Fibroblast of upper back skin (primary cell): ENCODE measurements at regions not wholly inside any gene's neighbourhood (a gene's known extent, or its start where the extent isn't known, plus 50 kb on each side); places are given as distances from the start of the nearest gene placed in this dataset.

Experiments
- DNase-seq: peaks from one replicate; pipeline ENCODE4 v3.0.0-alpha.2; 2013

DNA sequence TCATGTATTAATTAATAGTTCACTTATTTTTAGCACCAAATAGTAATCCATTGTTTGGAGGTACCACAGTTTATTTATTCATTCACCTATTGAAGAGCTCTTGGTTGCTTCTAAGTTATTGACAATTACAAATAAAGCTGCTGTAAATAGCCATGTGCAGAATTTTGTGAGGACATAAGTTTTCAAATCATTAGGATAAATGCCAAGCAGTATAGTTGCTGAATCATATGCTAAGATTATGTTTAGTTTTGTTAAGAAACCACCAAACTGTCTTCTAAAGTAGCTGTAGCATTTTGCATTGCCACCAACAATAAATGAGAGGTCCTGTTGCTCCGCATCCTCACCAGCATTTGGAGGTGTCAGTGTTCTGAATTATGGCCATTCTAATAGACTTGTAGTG, 2126.8 kb downstream of the PCDH9 start:
- DNase-seq = no peak

DNA sequence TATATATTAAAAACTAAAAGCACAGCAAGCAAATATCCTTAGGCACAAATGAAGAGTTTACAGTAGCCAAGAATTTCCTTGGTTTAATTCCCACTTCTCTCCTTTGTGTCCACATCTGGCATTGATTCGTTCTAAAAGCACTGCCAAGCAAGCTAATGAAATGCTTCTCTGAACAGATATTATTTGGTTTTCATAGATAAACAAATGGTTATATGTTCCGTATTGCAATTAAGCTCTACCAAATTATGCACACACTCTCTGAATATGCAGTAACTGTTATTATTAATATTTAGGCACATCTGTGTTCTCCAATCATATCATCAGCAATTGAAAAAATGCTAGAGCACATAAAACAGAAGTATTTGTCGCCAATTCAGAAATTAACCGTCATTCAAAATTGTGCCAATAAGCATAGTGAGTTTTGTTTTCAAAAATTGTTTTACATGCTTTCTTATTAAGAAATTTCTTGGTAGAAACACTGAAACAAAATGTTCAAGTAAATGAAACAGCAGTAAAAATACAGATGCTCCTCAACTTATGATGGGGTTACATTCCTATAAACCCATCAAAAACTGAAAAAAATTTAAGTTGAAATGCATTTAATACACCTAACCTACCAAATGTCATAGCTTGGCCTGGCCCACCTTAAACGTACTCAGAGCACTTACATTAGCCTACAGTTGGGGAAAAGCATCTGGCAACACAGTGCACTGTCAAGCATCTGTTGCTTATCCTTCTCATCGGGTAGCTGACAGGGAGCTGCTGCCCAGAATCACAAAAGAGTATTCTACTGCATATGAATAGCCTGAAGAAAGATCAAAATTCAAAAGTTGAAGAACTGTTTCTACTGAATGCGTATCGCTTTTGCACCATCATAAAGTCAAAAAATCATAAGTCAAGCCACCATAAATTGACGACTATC, 2134.7 kb downstream of the PCDH9 start:
- peak; percentile 32 for DNase-seq

DNA sequence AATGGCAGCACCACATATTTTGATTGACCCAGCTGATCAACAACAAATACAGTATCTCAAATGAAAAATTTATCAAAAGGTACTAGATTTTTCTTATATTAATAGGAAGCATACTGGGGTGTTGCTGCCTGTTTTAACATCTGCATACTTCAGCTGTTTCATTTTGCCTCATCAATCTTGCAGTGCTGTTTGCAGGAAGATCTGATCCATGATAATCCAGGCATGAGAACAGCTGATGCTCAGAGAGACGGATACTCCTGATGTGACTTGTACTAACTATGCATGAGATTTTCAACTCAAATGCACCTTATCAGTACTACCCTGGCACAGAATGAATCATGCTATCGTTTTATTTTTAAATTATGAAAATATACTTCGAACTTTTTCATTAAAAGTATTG, 2136.8 kb downstream of the PCDH9 start:
- no peak for DNase-seq

DNA sequence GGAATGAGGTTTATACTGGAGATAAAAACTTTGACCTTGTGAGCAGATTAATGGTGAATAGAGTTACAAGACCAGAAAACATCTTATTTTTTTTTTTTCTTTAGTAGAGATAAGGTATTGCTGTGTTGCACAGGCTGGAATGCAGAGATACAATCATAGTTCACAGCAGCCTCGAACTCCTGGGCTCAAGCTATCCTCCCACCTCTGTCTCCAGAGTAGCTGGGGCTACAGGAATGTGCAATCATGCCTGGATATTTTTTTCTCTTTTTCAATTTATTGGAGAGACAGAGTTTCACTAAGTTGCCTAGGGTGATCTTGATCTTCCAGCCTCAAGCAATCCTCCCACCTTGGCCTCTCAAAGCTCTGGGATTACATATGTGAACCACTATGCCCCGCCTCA, 2139.1 kb downstream of the PCDH9 start:
- no peak for DNase-seq

DNA sequence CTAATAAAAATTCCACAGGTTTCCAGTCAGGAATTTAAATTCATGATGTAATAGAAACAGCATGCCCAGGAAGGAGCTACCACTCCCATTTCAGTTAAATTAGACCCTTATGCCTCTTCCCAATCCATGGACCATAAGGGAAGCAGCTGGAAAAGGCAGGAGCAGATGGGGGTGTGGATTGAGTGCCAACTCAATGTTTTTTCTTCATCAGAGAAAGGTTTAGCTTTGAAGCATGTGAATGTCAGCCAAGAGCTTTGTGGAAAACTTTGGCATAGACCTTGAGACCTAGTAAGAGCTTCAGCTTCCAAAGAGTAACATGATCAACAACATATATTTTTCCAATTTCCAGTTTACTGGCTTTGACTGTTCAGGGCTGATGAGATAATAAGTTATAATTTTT, 2139.9 kb downstream of the PCDH9 start:
- peak; percentile 62 for DNase-seq

GRCh38 chr13:65088906-65089305, 2141.2 kb downstream of the PCDH9 start:
- DNase-seq = no peak

- DNase-seq = no peak
Measured at GRCh38 chr13:65085977-65086376, 2144.2 kb downstream of the PCDH9 start.

- DNase-seq = no peak
Measured at GRCh38 chr13:65074248-65074647, 2155.9 kb downstream of the PCDH9 start.

DNA sequence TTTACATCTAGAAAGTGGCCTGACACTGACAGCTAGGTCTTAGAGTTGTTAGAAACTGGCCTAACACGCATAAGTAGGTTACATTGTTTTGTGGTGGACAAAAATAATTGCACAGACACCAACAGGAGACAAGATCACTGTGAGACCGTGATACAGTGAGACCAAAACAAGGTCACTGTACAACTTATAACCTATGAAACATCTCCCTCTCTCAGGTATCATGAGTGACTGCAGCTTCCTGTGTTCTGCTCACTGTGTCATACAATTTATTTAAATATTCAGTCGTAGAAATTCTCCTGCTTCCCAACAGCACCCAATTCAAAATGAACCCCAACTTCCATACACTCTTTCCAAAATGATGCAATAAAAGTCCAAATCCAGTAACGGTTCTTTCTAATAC, 2165.2 kb downstream of the PCDH9 start:
- no peak for DNase-seq

DNA sequence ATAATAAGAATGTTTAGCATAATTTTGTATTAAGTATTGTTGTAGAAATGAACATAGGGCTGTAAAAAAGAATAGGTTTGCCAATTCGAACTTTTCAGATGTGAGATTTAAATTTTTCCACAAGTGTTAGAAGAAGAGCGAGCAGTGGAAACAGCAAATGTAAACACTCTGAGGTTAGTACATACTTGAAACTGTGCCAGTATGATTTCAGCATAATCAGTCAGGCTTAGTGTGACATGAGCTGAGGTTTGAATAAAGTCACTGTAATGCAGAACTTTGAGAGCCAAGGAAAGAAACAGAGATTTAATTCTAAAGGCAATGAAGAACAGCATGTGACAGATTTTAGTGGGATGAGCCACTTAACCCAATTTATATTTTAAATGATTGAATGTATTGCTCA, 2166.4 kb downstream of the PCDH9 start:
- peak; percentile 85 for DNase-seq

DNA sequence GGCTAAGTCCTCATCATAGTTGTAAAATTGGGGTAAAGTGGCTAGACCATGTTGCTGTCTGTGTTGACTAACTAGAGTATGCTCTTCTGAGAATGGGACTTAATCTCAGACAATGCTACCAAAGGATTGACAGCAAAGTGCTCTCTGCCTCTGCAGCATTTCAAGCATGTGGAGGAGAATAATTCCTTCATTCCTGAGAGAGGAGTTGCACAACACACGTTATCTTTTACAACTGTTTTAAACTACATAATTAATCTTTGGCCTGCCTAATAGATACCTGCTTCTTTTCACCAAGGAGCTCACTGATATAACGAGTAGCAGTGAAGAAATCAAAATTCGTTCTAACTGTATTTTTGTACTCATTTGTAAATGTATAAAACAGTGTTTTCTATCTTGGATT, 2172.2 kb downstream of the PCDH9 start:
- no peak for DNase-seq

- DNase-seq = no peak
Measured at GRCh38 chr13:65054277-65054676, 2175.9 kb downstream of the PCDH9 start.

- DNase-seq = peak; percentile 42
Measured at GRCh38 chr13:65036999-65037398, 2193.1 kb downstream of the PCDH9 start.

GRCh38 chr13:65035302-65035701, 2194.8 kb downstream of the PCDH9 start:
- peak; percentile 23 for DNase-seq

- DNase-seq = no peak
Measured at GRCh38 chr13:65034266-65034665, 2195.9 kb downstream of the PCDH9 start.

GRCh38 chr13:65032825-65033224, 2197.3 kb downstream of the PCDH9 start:
- DNase-seq = no peak

GRCh38 chr13:65028101-65028500, 2202.0 kb downstream of the PCDH9 start:
- no peak for DNase-seq

- DNase-seq = no peak
Measured at GRCh38 chr13:65026505-65026904, 2203.6 kb downstream of the PCDH9 start.

DNA sequence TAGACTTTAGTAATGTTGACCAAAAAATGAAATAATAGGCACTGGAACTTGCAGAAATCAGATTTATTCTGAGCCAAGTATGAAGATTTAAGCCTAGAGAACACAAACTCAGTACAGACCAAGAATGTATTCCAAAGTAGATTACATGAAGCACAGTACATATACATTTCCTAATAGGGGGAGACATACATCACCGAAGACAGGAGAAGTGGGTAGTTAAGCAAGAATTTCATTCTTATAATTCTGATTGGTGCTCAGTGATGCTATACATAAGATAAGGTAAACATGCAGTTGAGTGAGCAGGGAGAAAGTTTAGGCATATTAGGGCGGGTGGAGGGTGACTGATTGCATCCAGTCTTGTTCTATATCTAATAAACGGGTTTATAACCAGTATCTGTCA, 2218.8 kb downstream of the PCDH9 start:
- DNase-seq = no peak

- no peak for DNase-seq
Measured at GRCh38 chr13:64997438-64997837, 2232.7 kb downstream of the PCDH9 start.

DNA sequence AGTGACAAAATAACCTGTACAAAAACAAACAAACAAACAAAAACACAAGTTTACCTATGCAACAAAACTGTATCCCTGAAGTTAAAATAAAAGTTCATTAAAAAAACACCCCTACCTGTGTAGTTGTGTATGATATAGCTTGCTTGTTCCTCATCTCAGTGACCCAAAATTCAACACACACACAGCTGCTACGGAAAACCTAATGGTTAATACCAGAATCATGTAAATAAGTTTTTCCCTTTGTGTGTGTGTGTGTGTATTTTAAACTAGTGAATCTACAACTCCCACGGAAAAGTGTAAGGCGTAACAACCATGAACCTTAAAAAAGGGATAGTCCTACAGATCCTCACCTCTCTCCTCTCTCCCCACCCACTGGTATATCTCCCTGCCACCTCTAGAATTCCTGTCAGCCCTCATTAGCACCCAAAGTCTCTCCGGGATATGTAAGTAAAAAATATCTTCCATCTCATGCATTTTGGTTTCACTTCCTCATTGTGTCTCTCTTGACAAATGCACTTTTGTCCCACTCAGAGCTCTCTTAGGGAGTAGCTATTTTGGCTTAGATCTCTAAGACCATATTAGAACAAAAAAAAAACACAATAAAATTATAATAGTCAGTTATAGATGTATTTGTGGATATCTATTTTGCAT, 2236.5 kb downstream of the PCDH9 start:
- no peak for DNase-seq

GRCh38 chr13:64992314-64992713, 2237.8 kb downstream of the PCDH9 start:
- DNase-seq = peak; percentile 1

DNA sequence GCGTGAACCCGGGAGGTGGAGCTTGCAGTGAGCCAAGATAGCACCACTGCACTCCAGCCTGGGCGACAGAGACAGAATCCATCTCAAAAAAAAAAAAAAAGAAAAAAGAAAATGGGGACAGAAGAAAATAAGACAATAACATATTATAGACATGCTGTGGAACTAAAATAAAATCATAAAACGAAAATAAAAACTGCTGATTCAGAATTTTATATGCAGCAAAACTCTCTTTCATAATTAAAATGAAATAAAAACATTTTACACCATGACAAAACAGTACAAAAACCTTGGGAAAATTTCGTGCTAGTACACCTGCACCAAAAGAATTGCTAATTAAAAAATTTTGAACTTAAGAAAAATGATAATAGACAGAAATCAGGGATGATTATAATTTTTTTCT, 2245.1 kb downstream of the PCDH9 start:
- no peak for DNase-seq

- no peak for DNase-seq
Measured at GRCh38 chr13:64962404-64962803, 2267.7 kb downstream of the PCDH9 start.
